A673 (cell line): ENCODE measurements at regions not wholly inside any gene's neighbourhood (a gene's known extent, or its start where the extent isn't known, plus 50 kb on each side); places are given as distances from the start of the nearest gene placed in this dataset.
"Not testable (repeated sequence)": the region's sequence is repeated elsewhere in the genome, so short reads cannot be mapped to it uniquely, and the experiment has no call there.

ENCODE experiments used
- BruUV-seq: library from RNA; stranded (reverse); fragments of 400-500 nt; replicated peaks from 2 replicates; lab custom pipeline; 2021; lab: Mats Ljungman, UMichigan
- CTCF ChIA-PET: fragments of 300-600 bp; sonication (Branson Sonifier 250); formaldehyde crosslinking; loops from one replicate; lab custom pipeline; 2022; ENCODE audit warnings: antibody characterized with exemption; lab: Charles Lee
- POLR2A ChIA-PET: fragments of 300-600 bp; sonication (Branson Sonifier 250); formaldehyde crosslinking; loops from one replicate; lab custom pipeline; 2022; ENCODE audit warnings: antibody characterized with exemption; ENCODE audit not compliant: low non-redundant PET; lab: Charles Lee
- DNase-seq: peaks from one replicate; pipeline ENCODE4 v3.0.0-alpha.2; 2015; ENCODE audit warnings: low spot score
- H3K27ac ChIP-seq: fragments of 200-600 bp; sonication (generic); 2 replicates; pipeline ENCODE4 v1.5.1; 2016; ENCODE audit warnings: mixed run types, low read depth, mild to moderate bottlenecking, mixed read lengths, antibody characterized with exemption, low read length; ENCODE audit not compliant: poor library complexity, severe bottlenecking
- H3K27me3 ChIP-seq: fragments of 200-600 bp; sonication (generic); replicated peaks from 2 replicates; pipeline ENCODE4 v1.6.1; 2017; ENCODE audit warnings: mixed run types, low read depth, mild to moderate bottlenecking, mixed read lengths, antibody characterized with exemption, low read length; ENCODE audit not compliant: insufficient read depth, poor library complexity
- H3K36me3 ChIP-seq: fragments of 200-600 bp; sonication (generic); 2 replicates; pipeline ENCODE4 v1.6.1; 2016; ENCODE audit warnings: mixed run types, mild to moderate bottlenecking, mixed read lengths, antibody characterized with exemption, low read length; ENCODE audit not compliant: insufficient read depth, poor library complexity, severe bottlenecking
- H3K4me1 ChIP-seq: fragments of 200-600 bp; sonication (generic); 2 replicates; pipeline ENCODE4 v1.6.1; 2017; ENCODE audit warnings: mixed run types, mild to moderate bottlenecking, mixed read lengths, antibody characterized with exemption, low read length; ENCODE audit not compliant: insufficient read depth, poor library complexity, severe bottlenecking
- H3K4me3 ChIP-seq: fragments of 200-600 bp; sonication (generic); 2 replicates; pipeline ENCODE4 v1.5.1; 2016; ENCODE audit warnings: low read depth, mixed run types, mild to moderate bottlenecking, mixed read lengths, low read length; ENCODE audit not compliant: poor library complexity, severe bottlenecking
- H3K9me3 ChIP-seq: fragments of 200-600 bp; sonication (generic); 2 replicates; pipeline ENCODE4 v1.6.1; 2016; ENCODE audit warnings: mixed run types, low read depth, mild to moderate bottlenecking, mixed read lengths, antibody characterized with exemption, low read length; ENCODE audit not compliant: poor library complexity, severe bottlenecking
- CTCF ChIP-seq: fragments of 300-800, 200-600 bp; sonication (generic); conservative IDR thresholded peaks from 2 replicates; pipeline ENCODE4 v1.5.1; 2017; ENCODE audit warnings: low read depth, mild to moderate bottlenecking, antibody characterized with exemption, low read length, moderate library complexity, mixed read lengths
- EZH2 ChIP-seq: fragments of 200-600 bp; sonication (generic); IDR thresholded peaks from 2 replicates; pipeline ENCODE4 v1.6.1; 2017; ENCODE audit warnings: borderline replicate concordance, low read depth, mild to moderate bottlenecking, mixed read lengths, antibody characterized with exemption, low read length; ENCODE audit not compliant: poor library complexity, severe bottlenecking
- intact Hi-C: fragments of 100-400 bp; cut with micrococcal nuclease; formaldehyde crosslinking; loops from one replicate; pipeline ENCODE4 v1.10.0; 2022; ENCODE audit not compliant: unreplicated experiment

GRCh38 chr5:52282647-52283046 is 505.1 kb upstream of the ITGA1 start:
- no peaks in the 10 kb centered on the region for H3K4me1 ChIP-seq
- BruUV-seq = no TSS peak
- TF ChIP-seq CTCF (no peak), EZH2 (no peak)
- intact Hi-C loops = no loop called here
- H3K36me3 ChIP-seq = no peaks in the 10 kb centered on the region
- H3K27me3 ChIP-seq = no peaks in the 10 kb centered on the region
- POLR2A ChIA-PET = no interaction called here
- no peak for DNase-seq
- H3K27ac ChIP-seq = no peak overlapping the region
- no peaks in the 10 kb centered on the region for H3K9me3 ChIP-seq
- H3K4me3 ChIP-seq = no peak overlapping the region
- CTCF ChIA-PET = no interaction called here

GRCh38 chr5:52283221-52283620 is 504.5 kb upstream of the ITGA1 start:
- no peak for DNase-seq
- intact Hi-C loops = no loop called here
- Histone ChIP-seq H3K4me1 (no peaks in the 10 kb centered on the region), H3K4me3 (no peak overlapping the region), H3K9me3 (no peaks in the 10 kb centered on the region), H3K27me3 (no peaks in the 10 kb centered on the region), H3K27ac (no peak overlapping the region), H3K36me3 (no peaks in the 10 kb centered on the region)
- ChIA-PET CTCF (no interaction called here), POLR2A (no interaction called here)
- BruUV-seq = no TSS peak
- TF ChIP-seq EZH2 (no peak), CTCF (no peak)

GRCh38 chr5:52300703-52301372 is 486.9 kb upstream of the ITGA1 start:
- Histone ChIP-seq H3K27ac (no peak overlapping the region), H3K36me3 (no peaks in the 10 kb centered on the region), H3K4me1 (no peaks in the 10 kb centered on the region), H3K4me3 (no peak overlapping the region), H3K27me3 (no peaks in the 10 kb centered on the region), H3K9me3 (peaks cover 21% of the 10 kb centered on the region)
- no TSS peak for BruUV-seq
- no peak for DNase-seq
- ChIA-PET CTCF (no interaction called here), POLR2A (no interaction called here)
- intact Hi-C loops = no loop called here
- TF ChIP-seq EZH2 = no peak
- TF ChIP-seq CTCF = no peak

- CTCF ChIA-PET, H3K4me3 ChIP-seq, H3K36me3 ChIP-seq, DNase-seq, BruUV-seq, H3K27ac ChIP-seq, H3K27me3 ChIP-seq, H3K4me1 ChIP-seq, intact Hi-C loops: not testable (repeated sequence)
- POLR2A ChIA-PET = interaction anchor here (0.6 kb wide), 1 partner anchor 1865 kb away, joined by 3 read pairs; no protein-coding TSS in a partner anchor
- H3K9me3 ChIP-seq = peaks cover 21% of the 10 kb centered on the region
Observed at GRCh38 chr5:52304816-52305215, 482.9 kb upstream of the ITGA1 start.
